A673 (cell line): ENCODE measurements at regions not wholly inside any gene's neighbourhood (a gene's known extent, or its start where the extent isn't known, plus 50 kb on each side); places are given as distances from the start of the nearest gene placed in this dataset.

Experiments
- EZH2 ChIP-seq: fragments of 200-600 bp; sonication (generic); IDR thresholded peaks from 2 replicates; pipeline ENCODE4 v1.6.1; 2017; ENCODE audit warnings: borderline replicate concordance, low read depth, mild to moderate bottlenecking, mixed read lengths, antibody characterized with exemption, low read length; ENCODE audit not compliant: poor library complexity, severe bottlenecking
- TF ChIP-seq, protein P1 (sequence below): fragments of 300-800, 200-600 bp; sonication (generic); conservative IDR thresholded peaks from 2 replicates; pipeline ENCODE4 v1.5.1; 2017; ENCODE audit warnings: low read depth, mild to moderate bottlenecking, antibody characterized with exemption, low read length, moderate library complexity, mixed read lengths

DNA sequence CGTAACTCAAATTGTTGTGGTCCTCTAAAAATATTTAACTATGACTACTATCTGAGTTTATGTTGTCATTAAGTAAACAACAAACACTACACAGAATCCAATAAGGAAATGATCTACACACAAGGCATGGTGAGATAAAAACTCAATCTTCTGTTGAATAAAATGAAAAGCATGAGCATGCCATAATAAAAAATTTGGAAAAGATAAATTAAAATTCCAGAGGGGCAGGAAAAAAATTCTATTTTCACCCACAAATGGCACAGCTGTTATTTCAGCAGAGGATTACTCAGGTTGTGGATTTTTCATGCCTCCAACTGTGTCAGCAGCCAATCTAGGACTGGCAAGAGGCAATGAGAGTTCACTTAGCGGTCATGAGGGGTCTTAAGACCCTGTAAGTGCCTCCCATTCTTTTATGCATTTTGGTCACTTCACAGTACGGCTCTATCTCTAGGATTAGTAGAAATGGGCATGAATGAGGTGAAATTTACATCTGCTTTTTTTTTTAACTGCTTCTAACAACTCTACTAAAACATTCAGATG, 639.8 kb upstream of the DIPK2B start:
- no peak for TF ChIP-seq EZH2
- TF ChIP-seq, protein P1, sequence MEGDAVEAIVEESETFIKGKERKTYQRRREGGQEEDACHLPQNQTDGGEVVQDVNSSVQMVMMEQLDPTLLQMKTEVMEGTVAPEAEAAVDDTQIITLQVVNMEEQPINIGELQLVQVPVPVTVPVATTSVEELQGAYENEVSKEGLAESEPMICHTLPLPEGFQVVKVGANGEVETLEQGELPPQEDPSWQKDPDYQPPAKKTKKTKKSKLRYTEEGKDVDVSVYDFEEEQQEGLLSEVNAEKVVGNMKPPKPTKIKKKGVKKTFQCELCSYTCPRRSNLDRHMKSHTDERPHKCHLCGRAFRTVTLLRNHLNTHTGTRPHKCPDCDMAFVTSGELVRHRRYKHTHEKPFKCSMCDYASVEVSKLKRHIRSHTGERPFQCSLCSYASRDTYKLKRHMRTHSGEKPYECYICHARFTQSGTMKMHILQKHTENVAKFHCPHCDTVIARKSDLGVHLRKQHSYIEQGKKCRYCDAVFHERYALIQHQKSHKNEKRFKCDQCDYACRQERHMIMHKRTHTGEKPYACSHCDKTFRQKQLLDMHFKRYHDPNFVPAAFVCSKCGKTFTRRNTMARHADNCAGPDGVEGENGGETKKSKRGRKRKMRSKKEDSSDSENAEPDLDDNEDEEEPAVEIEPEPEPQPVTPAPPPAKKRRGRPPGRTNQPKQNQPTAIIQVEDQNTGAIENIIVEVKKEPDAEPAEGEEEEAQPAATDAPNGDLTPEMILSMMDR, result no peak
